PC-3 (cell line): ENCODE measurements at regions not wholly inside any gene's neighbourhood (a gene's known extent, or its start where the extent isn't known, plus 50 kb on each side); places are given as distances from the start of the nearest gene placed in this dataset.

Experiments
- ATAC-seq: fragments of 200-7000 bp; cut with Tn5 transposase; 2 replicates; pipeline ENCODE4 v1.9.1; 2020; ENCODE audit warnings: mild to moderate bottlenecking, moderate library complexity
- BruUV-seq: library from RNA; stranded (reverse); fragments of 400-500 nt; replicated peaks from 2 replicates; lab custom pipeline; 2021; lab: Mats Ljungman, UMichigan
- CTCF ChIA-PET: fragments of 300-600 bp; sonication (Branson Sonifier 250); formaldehyde crosslinking; loops from one replicate; lab custom pipeline; 2022; ENCODE audit warnings: antibody characterized with exemption; lab: Charles Lee
- POLR2A ChIA-PET: fragments of 300-600 bp; sonication (Branson Sonifier 250); formaldehyde crosslinking; loops from one replicate; lab custom pipeline; 2022; ENCODE audit warnings: antibody characterized with exemption; ENCODE audit not compliant: unreplicated experiment; lab: Charles Lee
- DNase-seq: peaks from one replicate; pipeline ENCODE4 v3.0.0-alpha.2; 2015
- H2AFZ ChIP-seq: fragments of 300-600 bp; sonication (generic); 2 replicates; pipeline ENCODE4 v1.6.0; 2016; ENCODE audit warnings: antibody characterized with exemption, low read length
- H3F3A ChIP-seq: fragments of 300-600 bp; sonication (generic); one replicate; pipeline ENCODE4 v1.6.0; 2017; ENCODE audit warnings: antibody characterized with exemption, low read length, control low read depth, mild to moderate bottlenecking; ENCODE audit not compliant: unreplicated experiment
- H3K27ac ChIP-seq: fragments of 300-600 bp; sonication (generic); 2 replicates; pipeline ENCODE4 v1.5.1; 2016; ENCODE audit warnings: mild to moderate bottlenecking, low read length
- H3K27me3 ChIP-seq: fragments of 300-600 bp; sonication (generic); 2 replicates; pipeline ENCODE4 v1.6.1; 2016; ENCODE audit warnings: low read length, mixed read lengths
- H3K36me3 ChIP-seq: fragments of 300-600 bp; sonication (generic); 2 replicates; pipeline ENCODE4 v1.6.1; 2016; ENCODE audit warnings: low read depth, mixed run types, low read length, mixed read lengths
- H3K4me1 ChIP-seq: fragments of 300-600 bp; sonication (generic); 2 replicates; pipeline ENCODE4 v1.5.1; 2016; ENCODE audit warnings: low read length; ENCODE audit not compliant: insufficient read depth
- H3K4me2 ChIP-seq: fragments of 300-600 bp; sonication (generic); 2 replicates; pipeline ENCODE4 v1.6.0; 2016; ENCODE audit warnings: low read length
- H3K4me3 ChIP-seq: fragments of 300-600 bp; sonication (generic); 2 replicates; pipeline ENCODE4 v1.5.1; 2016; ENCODE audit warnings: mild to moderate bottlenecking, low read length, mixed read lengths
- H3K79me2 ChIP-seq: fragments of 300-600 bp; sonication (generic); 2 replicates; pipeline ENCODE4 v1.6.1; 2017; ENCODE audit warnings: low read length, mixed read lengths
- H3K9ac ChIP-seq: fragments of 300-600 bp; sonication (generic); 2 replicates; pipeline ENCODE4 v1.6.0; 2016; ENCODE audit warnings: mild to moderate bottlenecking, low read length
- H3K9me2 ChIP-seq: fragments of 300-600 bp; sonication (generic); replicated peaks from 2 replicates; pipeline ENCODE4 v1.6.1; 2016; ENCODE audit warnings: mixed run types, low read length, mixed read lengths
- H3K9me3 ChIP-seq: fragments of 300-600 bp; sonication (generic); 2 replicates; pipeline ENCODE4 v1.6.1; 2016; ENCODE audit warnings: low read length, mixed read lengths
- H4K20me1 ChIP-seq: fragments of 300-600 bp; sonication (generic); 2 replicates; pipeline ENCODE4 v1.6.1; 2016; ENCODE audit warnings: low read length, mixed read lengths
- CTCF ChIP-seq: fragments of 300-600 bp; sonication (generic); conservative IDR thresholded peaks from 2 replicates; pipeline ENCODE4 v1.5.1; 2017; ENCODE audit warnings: antibody characterized with exemption, low read depth, mild to moderate bottlenecking, low read length
- EZH2 ChIP-seq: fragments of 300-600 bp; sonication (generic); IDR thresholded peaks from one replicate; pipeline ENCODE4 v1.6.1; 2017; ENCODE audit warnings: antibody characterized with exemption, mild to moderate bottlenecking, low read length; ENCODE audit not compliant: unreplicated experiment
- EZH2phosphoT487 ChIP-seq: fragments of 300-600 bp; sonication (generic); IDR thresholded peaks from 2 replicates; pipeline ENCODE4 v1.6.1; 2018; ENCODE audit warnings: mild to moderate bottlenecking, antibody characterized with exemption, low read length, borderline replicate concordance
- intact Hi-C: fragments of 100-400 bp; cut with micrococcal nuclease; formaldehyde crosslinking; loops from 2 replicates; pipeline ENCODE4 v1.9.0; 2023

GRCh38 chr9:87801013-87801412, 75.1 kb downstream of the CTSL start:
- no peaks in the 10 kb centered on the region for H3K9me2 ChIP-seq
- H3F3A ChIP-seq = no peaks in the 10 kb centered on the region
- no peak overlapping the region for H3K9ac ChIP-seq
- no peak overlapping the region for H2AFZ ChIP-seq
- H3K9me3 ChIP-seq = no peaks in the 10 kb centered on the region
- no peak for DNase-seq
- H3K4me2 ChIP-seq = no peak overlapping the region
- CTCF ChIA-PET = no interaction called here
- BruUV-seq = no TSS peak
- no peak overlapping the region for H3K27ac ChIP-seq
- no peak for ATAC-seq
- TF ChIP-seq EZH2 (no peak), CTCF (no peak), EZH2phosphoT487 (no peak)
- intact Hi-C loops = no loop called here
- H3K4me3 ChIP-seq = no peak overlapping the region
- H3K79me2 ChIP-seq = no peaks in the 10 kb centered on the region
- POLR2A ChIA-PET = no interaction called here
- no peaks in the 10 kb centered on the region for H3K27me3 ChIP-seq
- no peaks in the 10 kb centered on the region for H4K20me1 ChIP-seq
- no peaks in the 10 kb centered on the region for H3K36me3 ChIP-seq
- no peaks in the 10 kb centered on the region for H3K4me1 ChIP-seq

- Histone ChIP-seq H3K36me3 (no peaks in the 10 kb centered on the region), H3K27me3 (no peaks in the 10 kb centered on the region), H3K79me2 (no peaks in the 10 kb centered on the region), H2AFZ (no peak overlapping the region), H3K4me1 (no peaks in the 10 kb centered on the region), H3K4me3 (no peak overlapping the region), H3K9ac (no peak overlapping the region), H3F3A (no peaks in the 10 kb centered on the region), H4K20me1 (no peaks in the 10 kb centered on the region), H3K9me3 (no peaks in the 10 kb centered on the region), H3K27ac (no peak overlapping the region), H3K4me2 (no peak overlapping the region), H3K9me2 (no peaks in the 10 kb centered on the region)
- ChIA-PET CTCF (no interaction called here), POLR2A (no interaction called here)
- TF ChIP-seq CTCF (no peak), EZH2 (no peak), EZH2phosphoT487 (no peak)
- no TSS peak for BruUV-seq
- intact Hi-C loops = no loop called here
- DNase-seq (no peak), ATAC-seq (no peak)
Measured at GRCh38 chr9:87803166-87803565, 77.2 kb downstream of the CTSL start.

- no peaks in the 10 kb centered on the region for H3K27me3 ChIP-seq
- no peaks in the 10 kb centered on the region for H3F3A ChIP-seq
- H3K4me2 ChIP-seq = no peak overlapping the region
- no peaks in the 10 kb centered on the region for H3K36me3 ChIP-seq
- H4K20me1 ChIP-seq = no peaks in the 10 kb centered on the region
- no peak overlapping the region for H3K27ac ChIP-seq
- ChIA-PET POLR2A (no interaction called here), CTCF (no interaction called here)
- no peaks in the 10 kb centered on the region for H3K9me2 ChIP-seq
- DNase-seq (no peak), ATAC-seq (no peak)
- TF ChIP-seq CTCF (no peak), EZH2phosphoT487 (no peak), EZH2 (no peak)
- no peaks in the 10 kb centered on the region for H3K4me1 ChIP-seq
- no TSS peak for BruUV-seq
- H3K4me3 ChIP-seq = no peak overlapping the region
- no peaks in the 10 kb centered on the region for H3K79me2 ChIP-seq
- no peak overlapping the region for H2AFZ ChIP-seq
- H3K9ac ChIP-seq = no peak overlapping the region
- intact Hi-C loops = no loop called here
- no peaks in the 10 kb centered on the region for H3K9me3 ChIP-seq
Measured at GRCh38 chr9:87803623-87804345, 77.9 kb downstream of the CTSL start.
